GM18870 (cell line): ENCODE measurements at regions not wholly inside any gene's neighbourhood (a gene's known extent, or its start where the extent isn't known, plus 50 kb on each side); places are given as distances from the start of the nearest gene placed in this dataset.

ENCODE experiments used
- ATAC-seq: cut with Tn5 transposase; IDR thresholded peaks from one replicate; pipeline ENCODE4 v1.9.1; 2021; ENCODE audit warnings: moderate library complexity; ENCODE audit not compliant: unreplicated experiment

DNA sequence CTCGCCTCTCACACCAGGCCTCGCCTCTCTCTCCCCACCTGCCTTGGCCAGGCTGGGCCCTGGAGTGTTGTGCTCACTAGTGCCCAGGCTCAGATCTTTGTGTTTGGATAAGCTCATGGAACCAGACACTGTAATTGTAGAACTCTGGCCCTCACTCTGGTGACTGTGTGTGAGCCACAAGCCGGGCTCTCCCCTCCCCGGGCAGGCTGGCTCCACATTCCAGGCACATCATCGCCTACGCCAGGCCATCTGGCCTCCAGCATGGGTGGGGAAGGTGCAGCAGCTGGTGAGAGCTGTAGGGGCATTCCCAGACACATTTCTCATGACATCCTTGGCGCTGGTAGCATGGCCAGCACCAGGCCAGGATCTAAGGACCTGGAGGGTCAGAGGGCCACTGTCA is 202.3 kb downstream of the RAB11FIP4 start:
- ATAC-seq = no peak

DNA sequence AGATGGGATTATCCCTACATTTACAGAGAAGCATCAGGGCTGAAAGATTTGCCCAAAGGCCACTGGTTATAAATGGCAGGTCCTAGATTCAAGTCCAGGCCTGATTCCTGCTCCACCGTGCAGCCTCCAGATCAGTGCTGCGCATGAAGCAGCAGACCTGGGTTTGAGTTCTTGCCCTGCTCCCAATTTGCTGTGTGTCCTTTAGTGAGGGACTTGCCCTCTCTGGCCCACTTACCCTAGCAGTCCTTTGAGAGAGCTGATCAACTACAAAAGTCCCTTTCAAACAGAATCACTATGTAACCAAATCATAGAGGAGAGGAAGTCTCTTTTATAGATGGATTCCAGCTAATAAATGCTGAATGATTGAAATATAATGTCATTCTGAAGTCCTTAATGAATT is 200.4 kb downstream of the RAB11FIP4 start:
- no peak for ATAC-seq

DNA sequence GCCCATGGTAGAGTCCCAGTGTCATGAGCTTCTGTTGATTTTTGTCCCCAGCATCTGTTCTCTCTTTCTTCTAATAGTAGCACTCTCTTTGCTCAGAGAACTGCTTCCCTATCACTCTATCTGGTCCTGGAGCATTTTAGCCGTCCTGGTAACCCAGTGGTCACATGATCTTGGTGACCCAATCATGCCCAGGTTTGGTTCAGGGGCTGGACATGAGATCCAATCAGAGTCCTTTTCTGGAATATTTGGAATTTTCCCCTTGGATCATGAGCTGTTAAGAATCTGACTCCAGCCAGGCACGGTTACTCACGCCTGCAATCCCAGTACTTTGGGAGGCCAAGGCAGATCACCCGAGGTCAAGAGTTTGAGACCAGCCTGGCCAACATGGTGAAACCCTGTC is 197.0 kb downstream of the RAB11FIP4 start:
- ATAC-seq = no peak

DNA sequence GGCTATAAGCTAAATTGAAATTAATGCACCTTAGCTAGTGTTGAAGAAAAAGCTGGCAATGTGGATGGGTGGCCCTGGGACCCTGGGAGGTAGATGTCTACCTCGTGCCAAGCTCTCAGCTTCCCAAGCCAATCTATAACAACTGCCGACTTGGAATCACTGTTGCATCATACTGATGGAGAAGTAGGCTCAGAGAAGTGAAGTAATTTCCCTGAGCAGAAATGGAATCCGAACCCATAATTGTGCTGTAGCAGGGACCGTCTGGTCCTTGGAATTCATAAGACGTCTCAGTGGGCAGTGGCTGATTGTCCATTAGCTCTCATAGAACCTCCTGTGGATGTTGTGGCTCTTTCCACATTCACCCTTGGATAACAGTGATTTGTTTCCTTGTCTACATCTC is 196.6 kb downstream of the RAB11FIP4 start:
- ATAC-seq = no peak
